WTC11 (cell line): ENCODE measurements at regions not wholly inside any gene's neighbourhood (a gene's known extent, or its start where the extent isn't known, plus 50 kb on each side); places are given as distances from the start of the nearest gene placed in this dataset.
A peak's percentile ranks its signal among the peaks of the same experiment; 100 is the strongest.

Experiments used
- ATAC-seq: fragments of 200-7000 bp; cut with Tn5 transposase; 2 replicates; pipeline ENCODE4 v1.10.0; 2021; ENCODE audit warnings: mild to moderate bottlenecking, moderate library complexity
- CTCF ChIA-PET: fragments of 300-600 bp; sonication (Branson Sonifier 250); formaldehyde crosslinking; loops from one replicate; lab custom pipeline; 2021; ENCODE audit warnings: antibody characterized with exemption; lab: Charles Lee
- POLR2A ChIA-PET: fragments of 350-600 bp; sonication (Branson Sonifier 250); formaldehyde crosslinking; loops from one replicate; lab custom pipeline; 2021; ENCODE audit warnings: antibody characterized with exemption; lab: Charles Lee
- DNase-seq: peaks from one replicate; pipeline ENCODE4 v3.0.0; 2021; ENCODE audit warnings: low spot score
- H3K27ac Mint-ChIP-seq: 2 replicates; pipeline ENCODE4 v1.8.0; 2021; ENCODE audit warnings: mixed read lengths
- H3K27me3 Mint-ChIP-seq: 2 replicates; pipeline ENCODE4 v1.8.0; 2021; ENCODE audit warnings: low read depth, mild to moderate bottlenecking, moderate library complexity, mixed read lengths
- H3K36me3 Mint-ChIP-seq: 2 replicates; pipeline ENCODE4 v1.8.0; 2021; ENCODE audit warnings: mixed read lengths
- H3K4me1 Mint-ChIP-seq: 2 replicates; pipeline ENCODE4 v1.8.0; 2022; ENCODE audit warnings: mixed read lengths
- H3K4me3 Mint-ChIP-seq: 2 replicates; pipeline ENCODE4 v1.8.0; 2021; ENCODE audit warnings: mild to moderate bottlenecking, moderate library complexity, mixed read lengths
- H3K9me3 Mint-ChIP-seq: 2 replicates; pipeline ENCODE4 v1.8.0; 2021; ENCODE audit warnings: mixed read lengths
- IRF2 ChIP-seq: sonication (generic); formaldehyde crosslinking; IDR thresholded peaks from 2 replicates; pipeline ENCODE4 v1.8.0; 2022; ENCODE audit warnings: low read depth, missing genetic modification reagents, borderline replicate concordance
- KAT7 ChIP-seq: sonication (generic); formaldehyde crosslinking; IDR thresholded peaks from 2 replicates; pipeline ENCODE4 v1.8.1; 2023; ENCODE audit warnings: missing genetic modification reagents, mild to moderate bottlenecking, borderline replicate concordance
- MYBL2 ChIP-seq: sonication (generic); formaldehyde crosslinking; IDR thresholded peaks from 2 replicates; pipeline ENCODE4 v1.8.1; 2023; ENCODE audit warnings: mild to moderate bottlenecking, moderate library complexity, missing genetic modification reagents
- NFE2L1 ChIP-seq: sonication (generic); formaldehyde crosslinking; IDR thresholded peaks from 2 replicates; pipeline ENCODE4 v1.8.1; 2023; ENCODE audit warnings: missing genetic modification reagents
- OVOL2 ChIP-seq: fragments of 250-450 bp; sonication (Bioruptor Pico); IDR thresholded peaks from 2 replicates; pipeline ENCODE4 v1.9.0; 2021; ENCODE audit warnings: mild to moderate bottlenecking, borderline replicate concordance
- TEAD1 ChIP-seq: sonication (generic); formaldehyde crosslinking; IDR thresholded peaks from 2 replicates; pipeline ENCODE4 v1.8.0; 2022; ENCODE audit warnings: mild to moderate bottlenecking, missing genetic modification reagents
- TP53 ChIP-seq: sonication (generic); formaldehyde crosslinking; IDR thresholded peaks from 2 replicates; pipeline ENCODE4 v1.8.1; 2023; ENCODE audit warnings: mild to moderate bottlenecking, missing genetic modification reagents
- ZNF219 ChIP-seq: sonication (generic); formaldehyde crosslinking; IDR thresholded peaks from 2 replicates; pipeline ENCODE4 v1.8.0; 2023; ENCODE audit warnings: missing genetic modification reagents, mild to moderate bottlenecking, borderline replicate concordance
- ZNF423 ChIP-seq: fragments of 250-450 bp; sonication (Bioruptor Pico); IDR thresholded peaks from 2 replicates; pipeline ENCODE4 v2.1.2; 2022; ENCODE audit warnings: mild to moderate bottlenecking, moderate library complexity
- TF ChIP-seq, protein P1 (sequence below): sonication (generic); formaldehyde crosslinking; IDR thresholded peaks from 2 replicates; pipeline ENCODE4 v1.8.0; 2022; ENCODE audit warnings: missing genetic modification reagents
- TF ChIP-seq, protein P2 (sequence below): sonication (generic); formaldehyde crosslinking; IDR thresholded peaks from 2 replicates; pipeline ENCODE4 v1.8.0; 2022; ENCODE audit warnings: mild to moderate bottlenecking, missing genetic modification reagents
- TF ChIP-seq, protein P3 (sequence below): fragments of 250-450 bp; sonication (Bioruptor Pico); IDR thresholded peaks from 2 replicates; pipeline ENCODE4 v1.9.0; 2021; ENCODE audit warnings: mild to moderate bottlenecking, borderline replicate concordance
- TF ChIP-seq, protein P4 (sequence below): sonication (generic); formaldehyde crosslinking; IDR thresholded peaks from 2 replicates; pipeline ENCODE4 v1.8.1; 2023; ENCODE audit warnings: mild to moderate bottlenecking, missing genetic modification reagents, moderate library complexity
- TF ChIP-seq, protein P5 (sequence below): fragments of 250-450 bp; sonication (Bioruptor Pico); IDR thresholded peaks from 2 replicates; pipeline ENCODE4 v1.9.0; 2021; ENCODE audit warnings: mild to moderate bottlenecking
- TF ChIP-seq, protein P6 (sequence below): sonication (generic); formaldehyde crosslinking; IDR thresholded peaks from 2 replicates; pipeline ENCODE4 v1.8.1; 2022; ENCODE audit warnings: missing genetic modification reagents, borderline replicate concordance

DNA sequence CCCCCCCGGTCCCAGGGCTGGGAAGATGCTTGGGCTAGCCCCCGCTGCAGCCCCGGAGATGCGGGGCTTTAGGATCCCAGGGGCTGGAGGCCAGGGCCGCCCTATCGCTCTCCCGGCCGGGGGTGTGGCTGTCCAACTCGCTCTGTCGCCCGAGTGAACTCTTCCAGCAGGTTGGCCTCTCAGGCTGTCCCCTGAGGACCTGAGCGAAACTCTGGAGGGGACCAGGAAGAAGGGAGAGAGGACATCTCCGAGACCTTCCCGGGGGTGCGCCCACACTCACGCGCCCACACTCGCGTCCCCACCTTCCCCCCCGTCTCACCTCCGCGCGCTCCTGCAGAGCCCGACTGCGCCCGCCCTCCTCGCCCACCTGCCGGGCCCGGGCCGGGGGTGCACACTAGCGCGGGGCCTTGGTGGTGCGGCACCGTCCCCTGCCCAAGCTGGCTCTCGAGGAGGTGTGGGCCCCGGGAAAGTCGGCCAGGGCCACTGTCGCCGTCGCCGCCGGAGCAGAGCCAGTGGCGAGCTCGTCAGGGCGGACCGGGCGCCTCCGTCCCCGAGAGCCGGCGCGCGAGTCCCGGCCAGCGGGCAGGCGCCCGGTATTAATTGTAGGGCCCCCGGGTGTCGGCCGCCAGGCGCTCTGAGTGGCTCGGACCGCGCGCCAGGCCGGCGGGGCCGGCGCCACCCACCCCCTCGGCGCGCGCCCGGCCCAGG is 101.7 kb upstream of the SVIL start:
- no peaks in the 10 kb centered on the region for H3K36me3 Mint-ChIP-seq
- CTCF ChIA-PET, result interaction anchor here (0.6 to 3.5 kb wide), 16 partner anchors 10 to 265 kb away, joined by 3 to 21 read pairs (median 4); partner anchors contain the start of gene SVIL
- H3K27me3 Mint-ChIP-seq, result peaks cover 35% of the 10 kb centered on the region
- POLR2A ChIA-PET, result no interaction called here
- peak overlapping the region; percentile 77 for H3K4me3 Mint-ChIP-seq
- peak; percentile 38; the same call in 1 of the 2 replicates for TF ChIP-seq ZNF423 (CRISPR knock-in tag)
- 0 out of 2 replicates have a peak, but pooled peaks have one; percentile 26 for TF ChIP-seq TEAD1
- TF ChIP-seq, protein P1, sequence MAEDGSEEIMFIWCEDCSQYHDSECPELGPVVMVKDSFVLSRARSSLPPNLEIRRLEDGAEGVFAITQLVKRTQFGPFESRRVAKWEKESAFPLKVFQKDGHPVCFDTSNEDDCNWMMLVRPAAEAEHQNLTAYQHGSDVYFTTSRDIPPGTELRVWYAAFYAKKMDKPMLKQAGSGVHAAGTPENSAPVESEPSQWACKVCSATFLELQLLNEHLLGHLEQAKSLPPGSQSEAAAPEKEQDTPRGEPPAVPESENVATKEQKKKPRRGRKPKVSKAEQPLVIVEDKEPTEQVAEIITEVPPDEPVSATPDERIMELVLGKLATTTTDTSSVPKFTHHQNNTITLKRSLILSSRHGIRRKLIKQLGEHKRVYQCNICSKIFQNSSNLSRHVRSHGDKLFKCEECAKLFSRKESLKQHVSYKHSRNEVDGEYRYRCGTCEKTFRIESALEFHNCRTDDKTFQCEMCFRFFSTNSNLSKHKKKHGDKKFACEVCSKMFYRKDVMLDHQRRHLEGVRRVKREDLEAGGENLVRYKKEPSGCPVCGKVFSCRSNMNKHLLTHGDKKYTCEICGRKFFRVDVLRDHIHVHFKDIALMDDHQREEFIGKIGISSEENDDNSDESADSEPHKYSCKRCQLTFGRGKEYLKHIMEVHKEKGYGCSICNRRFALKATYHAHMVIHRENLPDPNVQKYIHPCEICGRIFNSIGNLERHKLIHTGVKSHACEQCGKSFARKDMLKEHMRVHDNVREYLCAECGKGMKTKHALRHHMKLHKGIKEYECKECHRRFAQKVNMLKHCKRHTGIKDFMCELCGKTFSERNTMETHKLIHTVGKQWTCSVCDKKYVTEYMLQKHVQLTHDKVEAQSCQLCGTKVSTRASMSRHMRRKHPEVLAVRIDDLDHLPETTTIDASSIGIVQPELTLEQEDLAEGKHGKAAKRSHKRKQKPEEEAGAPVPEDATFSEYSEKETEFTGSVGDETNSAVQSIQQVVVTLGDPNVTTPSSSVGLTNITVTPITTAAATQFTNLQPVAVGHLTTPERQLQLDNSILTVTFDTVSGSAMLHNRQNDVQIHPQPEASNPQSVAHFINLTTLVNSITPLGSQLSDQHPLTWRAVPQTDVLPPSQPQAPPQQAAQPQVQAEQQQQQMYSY (CRISPR knock-in tag), result peak; percentile 65
- TF ChIP-seq, protein P2, sequence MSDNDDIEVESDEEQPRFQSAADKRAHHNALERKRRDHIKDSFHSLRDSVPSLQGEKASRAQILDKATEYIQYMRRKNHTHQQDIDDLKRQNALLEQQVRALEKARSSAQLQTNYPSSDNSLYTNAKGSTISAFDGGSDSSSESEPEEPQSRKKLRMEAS (CRISPR knock-in tag), result 0 out of 2 replicates have a peak, but pooled peaks have one; percentile 5
- no peak for TF ChIP-seq TP53 (CRISPR knock-in tag)
- no peaks in the 10 kb centered on the region for H3K9me3 Mint-ChIP-seq
- DNase-seq (peak; percentile 65), ATAC-seq (peak; percentile 47)
- H3K27ac Mint-ChIP-seq, result no peak overlapping the region
- H3K4me1 Mint-ChIP-seq, result peaks cover 40% of the 10 kb centered on the region

DNA sequence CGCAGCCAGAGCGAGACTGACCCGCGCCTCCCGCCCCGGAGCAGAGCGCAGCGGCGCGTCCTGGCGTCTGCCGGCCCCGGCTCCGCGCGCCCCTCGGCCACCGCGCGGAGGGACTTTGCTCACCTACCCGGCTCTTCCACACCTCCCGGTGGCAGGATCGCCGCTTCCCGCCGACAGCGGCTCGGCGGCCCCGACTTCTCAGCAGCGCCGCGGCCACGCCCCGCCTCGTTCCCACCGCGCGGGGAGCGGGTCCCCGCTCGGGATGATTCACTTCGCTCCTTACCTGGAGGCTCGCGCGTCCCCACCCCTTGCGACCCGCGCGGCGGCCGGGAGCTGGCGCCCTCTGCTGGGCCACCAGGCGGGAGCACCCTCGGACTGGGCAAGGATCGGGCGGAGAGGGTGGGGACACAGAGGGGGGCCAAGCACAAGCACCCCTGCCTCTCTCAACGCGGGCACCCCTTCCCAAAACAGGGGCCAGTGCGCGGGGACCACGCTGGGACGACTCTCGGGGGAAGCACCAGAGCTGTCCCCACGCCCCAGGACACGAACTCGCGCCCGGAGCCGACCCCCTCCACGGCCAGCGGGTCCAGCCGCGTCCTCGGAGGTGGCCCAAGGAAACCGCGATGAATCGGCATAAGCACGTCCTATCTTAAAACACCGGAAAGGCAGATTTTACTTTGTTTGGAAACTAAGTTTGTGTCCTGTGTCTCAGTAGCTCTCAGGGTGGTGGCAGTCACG is 101.0 kb upstream of the SVIL start:
- CTCF ChIA-PET, result interaction anchor here (0.6 to 3.5 kb wide), 16 partner anchors 10 to 264 kb away, joined by 3 to 21 read pairs (median 4); partner anchors contain the start of gene SVIL
- DNase-seq (peak; percentile 85), ATAC-seq (peak; percentile 71)
- H3K36me3 Mint-ChIP-seq, result no peaks in the 10 kb centered on the region
- H3K4me1 Mint-ChIP-seq, result peaks cover 45% of the 10 kb centered on the region
- H3K4me3 Mint-ChIP-seq, result peak overlapping the region; percentile 71
- H3K9me3 Mint-ChIP-seq, result no peaks in the 10 kb centered on the region
- H3K27ac Mint-ChIP-seq, result no peak overlapping the region
- POLR2A ChIA-PET, result no interaction called here
- H3K27me3 Mint-ChIP-seq, result peaks cover 35% of the 10 kb centered on the region
- TF ChIP-seq, protein P3, sequence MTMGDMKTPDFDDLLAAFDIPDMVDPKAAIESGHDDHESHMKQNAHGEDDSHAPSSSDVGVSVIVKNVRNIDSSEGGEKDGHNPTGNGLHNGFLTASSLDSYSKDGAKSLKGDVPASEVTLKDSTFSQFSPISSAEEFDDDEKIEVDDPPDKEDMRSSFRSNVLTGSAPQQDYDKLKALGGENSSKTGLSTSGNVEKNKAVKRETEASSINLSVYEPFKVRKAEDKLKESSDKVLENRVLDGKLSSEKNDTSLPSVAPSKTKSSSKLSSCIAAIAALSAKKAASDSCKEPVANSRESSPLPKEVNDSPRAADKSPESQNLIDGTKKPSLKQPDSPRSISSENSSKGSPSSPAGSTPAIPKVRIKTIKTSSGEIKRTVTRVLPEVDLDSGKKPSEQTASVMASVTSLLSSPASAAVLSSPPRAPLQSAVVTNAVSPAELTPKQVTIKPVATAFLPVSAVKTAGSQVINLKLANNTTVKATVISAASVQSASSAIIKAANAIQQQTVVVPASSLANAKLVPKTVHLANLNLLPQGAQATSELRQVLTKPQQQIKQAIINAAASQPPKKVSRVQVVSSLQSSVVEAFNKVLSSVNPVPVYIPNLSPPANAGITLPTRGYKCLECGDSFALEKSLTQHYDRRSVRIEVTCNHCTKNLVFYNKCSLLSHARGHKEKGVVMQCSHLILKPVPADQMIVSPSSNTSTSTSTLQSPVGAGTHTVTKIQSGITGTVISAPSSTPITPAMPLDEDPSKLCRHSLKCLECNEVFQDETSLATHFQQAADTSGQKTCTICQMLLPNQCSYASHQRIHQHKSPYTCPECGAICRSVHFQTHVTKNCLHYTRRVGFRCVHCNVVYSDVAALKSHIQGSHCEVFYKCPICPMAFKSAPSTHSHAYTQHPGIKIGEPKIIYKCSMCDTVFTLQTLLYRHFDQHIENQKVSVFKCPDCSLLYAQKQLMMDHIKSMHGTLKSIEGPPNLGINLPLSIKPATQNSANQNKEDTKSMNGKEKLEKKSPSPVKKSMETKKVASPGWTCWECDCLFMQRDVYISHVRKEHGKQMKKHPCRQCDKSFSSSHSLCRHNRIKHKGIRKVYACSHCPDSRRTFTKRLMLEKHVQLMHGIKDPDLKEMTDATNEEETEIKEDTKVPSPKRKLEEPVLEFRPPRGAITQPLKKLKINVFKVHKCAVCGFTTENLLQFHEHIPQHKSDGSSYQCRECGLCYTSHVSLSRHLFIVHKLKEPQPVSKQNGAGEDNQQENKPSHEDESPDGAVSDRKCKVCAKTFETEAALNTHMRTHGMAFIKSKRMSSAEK (CRISPR knock-in tag), result no peak
- TF ChIP-seq, protein P2 (CRISPR knock-in tag), result peak; percentile 48
- TF ChIP-seq, protein P4, sequence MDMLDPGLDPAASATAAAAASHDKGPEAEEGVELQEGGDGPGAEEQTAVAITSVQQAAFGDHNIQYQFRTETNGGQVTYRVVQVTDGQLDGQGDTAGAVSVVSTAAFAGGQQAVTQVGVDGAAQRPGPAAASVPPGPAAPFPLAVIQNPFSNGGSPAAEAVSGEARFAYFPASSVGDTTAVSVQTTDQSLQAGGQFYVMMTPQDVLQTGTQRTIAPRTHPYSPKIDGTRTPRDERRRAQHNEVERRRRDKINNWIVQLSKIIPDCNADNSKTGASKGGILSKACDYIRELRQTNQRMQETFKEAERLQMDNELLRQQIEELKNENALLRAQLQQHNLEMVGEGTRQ, result peak; percentile 38
- TF ChIP-seq KAT7 (CRISPR knock-in tag) (peak; percentile 50; the same call in 1 of the 2 replicates), OVOL2 (CRISPR knock-in tag) (no peak), TEAD1 (no peak), ZNF423 (CRISPR knock-in tag) (no peak), MYBL2 (CRISPR knock-in tag) (0 out of 2 replicates have a peak, but pooled peaks have one; percentile 58), NFE2L1 (CRISPR knock-in tag) (no peak), IRF2 (CRISPR knock-in tag) (no peak), ZNF219 (CRISPR knock-in tag) (0 out of 2 replicates have a peak, but pooled peaks have one; percentile 15)
- TF ChIP-seq, protein P5, sequence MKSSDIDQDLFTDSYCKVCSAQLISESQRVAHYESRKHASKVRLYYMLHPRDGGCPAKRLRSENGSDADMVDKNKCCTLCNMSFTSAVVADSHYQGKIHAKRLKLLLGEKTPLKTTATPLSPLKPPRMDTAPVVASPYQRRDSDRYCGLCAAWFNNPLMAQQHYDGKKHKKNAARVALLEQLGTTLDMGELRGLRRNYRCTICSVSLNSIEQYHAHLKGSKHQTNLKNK (CRISPR knock-in tag), result no peak
- TF ChIP-seq, protein P6, sequence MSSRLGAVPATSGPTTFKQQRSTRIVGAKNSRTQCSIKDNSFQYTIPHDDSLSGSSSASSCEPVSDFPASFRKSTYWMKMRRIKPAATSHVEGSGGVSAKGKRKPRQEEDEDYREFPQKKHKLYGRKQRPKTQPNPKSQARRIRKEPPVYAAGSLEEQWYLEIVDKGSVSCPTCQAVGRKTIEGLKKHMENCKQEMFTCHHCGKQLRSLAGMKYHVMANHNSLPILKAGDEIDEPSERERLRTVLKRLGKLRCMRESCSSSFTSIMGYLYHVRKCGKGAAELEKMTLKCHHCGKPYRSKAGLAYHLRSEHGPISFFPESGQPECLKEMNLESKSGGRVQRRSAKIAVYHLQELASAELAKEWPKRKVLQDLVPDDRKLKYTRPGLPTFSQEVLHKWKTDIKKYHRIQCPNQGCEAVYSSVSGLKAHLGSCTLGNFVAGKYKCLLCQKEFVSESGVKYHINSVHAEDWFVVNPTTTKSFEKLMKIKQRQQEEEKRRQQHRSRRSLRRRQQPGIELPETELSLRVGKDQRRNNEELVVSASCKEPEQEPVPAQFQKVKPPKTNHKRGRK (CRISPR knock-in tag), result no peak
